GM12874 (cell line): ENCODE measurements at regions not wholly inside any gene's neighbourhood (a gene's known extent, or its start where the extent isn't known, plus 50 kb on each side); places are given as distances from the start of the nearest gene placed in this dataset.

Experiments
- TF ChIP-seq, protein P1 (sequence below): IDR thresholded peaks from 2 replicates; pipeline ENCODE4 v1.5.1; 2011; ENCODE audit warnings: low read depth, mild to moderate bottlenecking, control low read depth, low read length, moderate library complexity; ENCODE audit not compliant: insufficient read depth

DNA sequence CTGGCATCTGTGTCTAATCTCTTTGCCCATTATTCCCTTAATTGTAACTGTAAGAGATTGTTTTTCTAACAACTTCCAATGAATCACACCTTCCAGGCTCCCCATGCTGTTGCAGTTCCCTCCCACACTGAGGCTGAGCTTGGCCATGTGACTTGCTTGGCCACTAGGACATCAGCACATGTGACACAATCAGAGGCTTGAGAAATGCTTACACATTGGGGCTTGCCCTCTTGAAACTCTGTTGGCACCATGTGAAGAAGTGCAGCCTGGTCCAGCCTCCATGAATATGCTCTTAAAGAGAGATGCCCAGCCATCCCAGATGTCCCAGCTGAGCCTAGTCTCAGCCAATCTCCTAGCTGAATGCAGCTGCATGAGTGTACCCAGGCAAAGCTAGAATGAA lies 326.8 kb upstream of the SOX2 start:
- TF ChIP-seq, protein P1, sequence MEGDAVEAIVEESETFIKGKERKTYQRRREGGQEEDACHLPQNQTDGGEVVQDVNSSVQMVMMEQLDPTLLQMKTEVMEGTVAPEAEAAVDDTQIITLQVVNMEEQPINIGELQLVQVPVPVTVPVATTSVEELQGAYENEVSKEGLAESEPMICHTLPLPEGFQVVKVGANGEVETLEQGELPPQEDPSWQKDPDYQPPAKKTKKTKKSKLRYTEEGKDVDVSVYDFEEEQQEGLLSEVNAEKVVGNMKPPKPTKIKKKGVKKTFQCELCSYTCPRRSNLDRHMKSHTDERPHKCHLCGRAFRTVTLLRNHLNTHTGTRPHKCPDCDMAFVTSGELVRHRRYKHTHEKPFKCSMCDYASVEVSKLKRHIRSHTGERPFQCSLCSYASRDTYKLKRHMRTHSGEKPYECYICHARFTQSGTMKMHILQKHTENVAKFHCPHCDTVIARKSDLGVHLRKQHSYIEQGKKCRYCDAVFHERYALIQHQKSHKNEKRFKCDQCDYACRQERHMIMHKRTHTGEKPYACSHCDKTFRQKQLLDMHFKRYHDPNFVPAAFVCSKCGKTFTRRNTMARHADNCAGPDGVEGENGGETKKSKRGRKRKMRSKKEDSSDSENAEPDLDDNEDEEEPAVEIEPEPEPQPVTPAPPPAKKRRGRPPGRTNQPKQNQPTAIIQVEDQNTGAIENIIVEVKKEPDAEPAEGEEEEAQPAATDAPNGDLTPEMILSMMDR: no peak

GRCh38 chr3:181383760-181384159 lies 328.0 kb upstream of the SOX2 start:
- TF ChIP-seq, protein P1: no peak

- TF ChIP-seq, protein P1: no peak
Measured at GRCh38 chr3:181383201-181383600, 328.5 kb upstream of the SOX2 start.

- TF ChIP-seq, protein P1: no peak
Measured at GRCh38 chr3:181382656-181383055, 329.1 kb upstream of the SOX2 start.

DNA sequence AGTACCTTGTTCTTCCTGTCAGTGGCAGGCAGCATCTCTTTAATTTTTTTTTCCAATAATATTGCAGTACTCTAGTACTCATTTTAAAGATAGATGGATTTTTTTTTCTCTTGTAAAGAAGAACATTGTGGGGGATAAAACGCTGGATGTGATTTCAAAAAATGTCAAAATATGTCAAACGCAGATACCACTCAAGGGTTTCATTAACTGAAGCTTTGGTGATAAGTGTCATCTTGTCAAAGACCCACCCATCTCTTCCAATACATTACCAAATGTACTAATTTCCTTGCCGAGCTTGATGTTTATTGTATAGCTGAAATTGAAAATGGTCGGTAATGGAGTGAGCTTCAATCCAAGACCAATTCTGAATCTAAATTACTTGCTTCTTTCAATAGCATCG lies 332.4 kb upstream of the SOX2 start:
- TF ChIP-seq, protein P1: no peak

- TF ChIP-seq, protein P1: no peak
Measured at GRCh38 chr3:181369637-181370036, 342.1 kb upstream of the SOX2 start.

DNA sequence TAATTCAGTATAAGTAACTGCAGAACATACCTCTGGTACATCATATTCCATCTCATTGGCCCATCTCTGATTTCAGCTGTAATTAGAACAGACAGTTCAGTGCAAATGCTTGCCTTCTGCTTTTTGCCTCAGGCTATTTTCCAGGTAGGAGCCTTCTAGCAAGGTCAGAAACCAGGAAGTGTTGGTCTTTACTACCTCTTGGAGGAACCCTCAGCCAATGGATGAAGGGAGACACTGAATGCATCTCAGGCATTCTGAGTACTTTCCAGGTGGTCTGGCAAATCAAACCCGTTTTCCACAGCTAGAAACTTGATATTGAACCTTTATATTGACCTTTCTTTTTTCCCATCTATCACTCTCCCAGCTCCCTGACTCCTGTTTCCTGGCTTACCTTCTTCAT lies 348.5 kb upstream of the SOX2 start:
- TF ChIP-seq, protein P1: no peak

GRCh38 chr3:181362378-181362777 lies 349.3 kb upstream of the SOX2 start:
- TF ChIP-seq, protein P1: no peak
